SK-N-SH treated with all-trans-retinoic acid at 6 μM for 48 hours (cell line): ENCODE measurements at regions not wholly inside any gene's neighbourhood (a gene's known extent, or its start where the extent isn't known, plus 50 kb on each side); places are given as distances from the start of the nearest gene placed in this dataset.

ENCODE experiments used
- ATAC-seq: fragments of 200-7000 bp; cut with Tn5 transposase; 3 replicates; pipeline ENCODE4 v1.9.1; 2020; ENCODE audit warnings: mild to moderate bottlenecking, moderate library complexity
- ARNTL ChIP-seq: fragments of 450-650 bp; formaldehyde crosslinking; IDR thresholded peaks from 2 replicates; pipeline ENCODE4 v1.5.0; 2020; ENCODE audit warnings: low read depth, mild to moderate bottlenecking, moderate library complexity, borderline replicate concordance
- BACH2 ChIP-seq: fragments of 250-450 bp; sonication (Bioruptor Pico); IDR thresholded peaks from 2 replicates; pipeline ENCODE4 v1.9.0; 2021; ENCODE audit warnings: mild to moderate bottlenecking, borderline replicate concordance
- CREB5 ChIP-seq: fragments of 250-450 bp; sonication (Bioruptor Pico); IDR thresholded peaks from 2 replicates; pipeline ENCODE4 v1.5.1; 2020; ENCODE audit warnings: low read depth, mild to moderate bottlenecking, moderate library complexity
- CSDC2 ChIP-seq: fragments of 250-450 bp; sonication (Bioruptor Pico); IDR thresholded peaks from 2 replicates; pipeline ENCODE4 v1.5.0; 2020; ENCODE audit warnings: mild to moderate bottlenecking, moderate library complexity
- CSRNP3 ChIP-seq: fragments of 250-450 bp; sonication (Bioruptor Pico); IDR thresholded peaks from 2 replicates; pipeline ENCODE4 v1.5.1; 2021; ENCODE audit warnings: mild to moderate bottlenecking, moderate library complexity
- ESRRG ChIP-seq: fragments of 250-450 bp; sonication (Bioruptor Pico); IDR thresholded peaks from 2 replicates; pipeline ENCODE4 v1.6.1; 2021; ENCODE audit warnings: mild to moderate bottlenecking
- GLIS3 ChIP-seq: fragments of 250-450 bp; sonication (Bioruptor Pico); IDR thresholded peaks from 2 replicates; pipeline ENCODE4 v1.5.0; 2020; ENCODE audit warnings: mild to moderate bottlenecking, moderate library complexity
- ISL1 ChIP-seq: fragments of 250-450 bp; sonication (Bioruptor Pico); IDR thresholded peaks from 2 replicates; pipeline ENCODE4 v2.1.2; 2022; ENCODE audit warnings: mild to moderate bottlenecking, moderate library complexity
- OSR1 ChIP-seq: fragments of 250-450 bp; sonication (Bioruptor Pico); IDR thresholded peaks from 2 replicates; pipeline ENCODE4 v1.8.0; 2022; ENCODE audit warnings: moderate library complexity, mild to moderate bottlenecking, inconsistent platforms
- RARB ChIP-seq: fragments of 250-450 bp; sonication (Bioruptor Pico); IDR thresholded peaks from 2 replicates; pipeline ENCODE4 v1.8.0; 2021; ENCODE audit warnings: mild to moderate bottlenecking, moderate library complexity
- SNAI2 ChIP-seq: fragments of 250-450 bp; sonication (Bioruptor Pico); IDR thresholded peaks from 2 replicates; pipeline ENCODE4 v1.5.0; 2020; ENCODE audit warnings: mild to moderate bottlenecking, moderate library complexity
- TCF4 ChIP-seq: fragments of 250-450 bp; sonication (Bioruptor Pico); IDR thresholded peaks from 2 replicates; pipeline ENCODE4 v1.8.0; 2021; ENCODE audit warnings: mild to moderate bottlenecking, moderate library complexity, borderline replicate concordance
- TOX ChIP-seq: fragments of 250-450 bp; sonication (Bioruptor Pico); IDR thresholded peaks from 2 replicates; pipeline ENCODE4 v1.8.0; 2021; ENCODE audit warnings: mild to moderate bottlenecking, moderate library complexity, borderline replicate concordance
- TSHZ2 ChIP-seq: fragments of 250-450 bp; sonication (Bioruptor Pico); IDR thresholded peaks from 2 replicates; pipeline ENCODE4 v1.5.0; 2020; ENCODE audit warnings: mild to moderate bottlenecking, moderate library complexity
- ZC3H10 ChIP-seq: fragments of 250-450 bp; sonication (Bioruptor Pico); IDR thresholded peaks from 2 replicates; pipeline ENCODE4 v1.5.1; 2021; ENCODE audit warnings: mild to moderate bottlenecking, moderate library complexity
- ZFP3 ChIP-seq: fragments of 250-450 bp; sonication (Bioruptor Pico); IDR thresholded peaks from 2 replicates; pipeline ENCODE4 v1.5.0; 2020; ENCODE audit warnings: mild to moderate bottlenecking, moderate library complexity
- ZFP30 ChIP-seq: fragments of 450-650 bp; formaldehyde crosslinking; IDR thresholded peaks from 2 replicates; pipeline ENCODE4 v1.5.0; 2022; ENCODE audit warnings: mild to moderate bottlenecking, moderate library complexity
- ZNF565 ChIP-seq: fragments of 450-650 bp; formaldehyde crosslinking; conservative IDR thresholded peaks from 2 replicates; pipeline ENCODE4 v1.5.0; 2020; ENCODE audit warnings: low read depth, mild to moderate bottlenecking, moderate library complexity
- ZNF70 ChIP-seq: fragments of 450-650 bp; formaldehyde crosslinking; IDR thresholded peaks from 2 replicates; pipeline ENCODE4 v1.5.0; 2020; ENCODE audit warnings: mild to moderate bottlenecking, moderate library complexity
- ZNF8 ChIP-seq: fragments of 450-650 bp; formaldehyde crosslinking; IDR thresholded peaks from 2 replicates; pipeline ENCODE4 v1.5.0; 2020; ENCODE audit warnings: mild to moderate bottlenecking, moderate library complexity

GRCh38 chr3:18864933-18865731, 283.2 kb upstream of the KCNH8 start:
- TF ChIP-seq OSR1 (CRISPR knock-in tag) (no peak), ZNF8 (CRISPR knock-in tag) (no peak), ZC3H10 (CRISPR knock-in tag) (no peak), GLIS3 (CRISPR knock-in tag) (no peak), BACH2 (CRISPR knock-in tag) (no peak), TCF4 (CRISPR knock-in tag) (no peak), CSRNP3 (CRISPR knock-in tag) (no peak), TOX (CRISPR knock-in tag) (no peak), ARNTL (CRISPR knock-in tag) (no peak), ZNF565 (CRISPR knock-in tag) (no peak), RARB (CRISPR knock-in tag) (no peak), ZNF70 (CRISPR knock-in tag) (no peak), ZFP30 (CRISPR knock-in tag) (no peak), ISL1 (no peak), TSHZ2 (CRISPR knock-in tag) (no peak), CREB5 (CRISPR knock-in tag) (no peak)
- ATAC-seq = no peak

- ATAC-seq = no peak
- TF ChIP-seq TCF4 (CRISPR knock-in tag) = no peak
- no peak for TF ChIP-seq ARNTL (CRISPR knock-in tag)
- TF ChIP-seq RARB (CRISPR knock-in tag) = no peak
- no peak for TF ChIP-seq ZNF8 (CRISPR knock-in tag)
- TF ChIP-seq TSHZ2 (CRISPR knock-in tag) = no peak
- TF ChIP-seq SNAI2 (CRISPR knock-in tag) = no peak
- TF ChIP-seq ZC3H10 (CRISPR knock-in tag) = no peak
- TF ChIP-seq ZNF565 (CRISPR knock-in tag) = no peak
- TF ChIP-seq ZFP3 = no peak
Observed at GRCh38 chr3:18862077-18862476, 286.2 kb upstream of the KCNH8 start.

GRCh38 chr3:18861137-18861536, 287.2 kb upstream of the KCNH8 start:
- no peak for TF ChIP-seq BACH2 (CRISPR knock-in tag)
- ATAC-seq = no peak

GRCh38 chr3:18853269-18853668, 295.0 kb upstream of the KCNH8 start:
- ATAC-seq = no peak
- TF ChIP-seq GLIS3 (CRISPR knock-in tag) (no peak), ZFP3 (no peak), TOX (CRISPR knock-in tag) (no peak), CSDC2 (CRISPR knock-in tag) (no peak), ESRRG (CRISPR knock-in tag) (no peak), TCF4 (CRISPR knock-in tag) (no peak), RARB (CRISPR knock-in tag) (no peak), CSRNP3 (CRISPR knock-in tag) (no peak), ZC3H10 (CRISPR knock-in tag) (no peak), BACH2 (CRISPR knock-in tag) (no peak), TSHZ2 (CRISPR knock-in tag) (no peak), ARNTL (CRISPR knock-in tag) (no peak), SNAI2 (CRISPR knock-in tag) (no peak), OSR1 (CRISPR knock-in tag) (no peak)
